GM12878 (cell line): ENCODE measurements at regions not wholly inside any gene's neighbourhood (a gene's known extent, or its start where the extent isn't known, plus 50 kb on each side); places are given as distances from the start of the nearest gene placed in this dataset.

Experiments used
- CHD4 ChIP-seq: fragments of 200-600 bp; sonication (generic); IDR thresholded peaks from 2 replicates; pipeline ENCODE4 v1.6.1; 2016; ENCODE audit warnings: mild to moderate bottlenecking
- DPF2 ChIP-seq: fragments of 450-650 bp; IDR thresholded peaks from 2 replicates; pipeline ENCODE4 v1.6.1; 2017; ENCODE audit warnings: mild to moderate bottlenecking
- GATAD2B ChIP-seq: fragments of 450-650 bp; conservative IDR thresholded peaks from 2 replicates; pipeline ENCODE4 v1.6.1; 2017; ENCODE audit warnings: low read depth, mild to moderate bottlenecking, moderate library complexity
- POLR2AphosphoS2 ChIP-seq: IDR thresholded peaks from 2 replicates; pipeline ENCODE4 v1.6.1; 2011; ENCODE audit warnings: low read depth, mild to moderate bottlenecking, low read length, improper control_type of control experiment, moderate library complexity
- RUNX3 ChIP-seq: IDR thresholded peaks from 2 replicates; pipeline ENCODE4 v1.6.1; 2012; ENCODE audit warnings: low read length, inconsistent platforms
- SIX5 ChIP-seq: IDR thresholded peaks from 2 replicates; pipeline ENCODE4 v1.6.1; 2011; ENCODE audit warnings: mild to moderate bottlenecking, low read depth, low read length, moderate library complexity; ENCODE audit not compliant: severe bottlenecking
- ZZZ3 ChIP-seq: IDR thresholded peaks from 2 replicates; pipeline ENCODE4 v1.6.1; 2011; ENCODE audit warnings: low read depth; ENCODE audit not compliant: control insufficient read depth, insufficient read length
- TF ChIP-seq, protein P1 (sequence below): fragments of 450-650 bp; IDR thresholded peaks from 2 replicates; pipeline ENCODE4 v1.6.1; 2017; ENCODE audit warnings: antibody characterized with exemption, mild to moderate bottlenecking, moderate library complexity
- TF ChIP-seq, protein P2 (sequence below): IDR thresholded peaks from 2 replicates; pipeline ENCODE4 v1.6.1; 2012; ENCODE audit warnings: improper control_type of control experiment, low read depth, low read length; ENCODE audit not compliant: insufficient replicate concordance

DNA sequence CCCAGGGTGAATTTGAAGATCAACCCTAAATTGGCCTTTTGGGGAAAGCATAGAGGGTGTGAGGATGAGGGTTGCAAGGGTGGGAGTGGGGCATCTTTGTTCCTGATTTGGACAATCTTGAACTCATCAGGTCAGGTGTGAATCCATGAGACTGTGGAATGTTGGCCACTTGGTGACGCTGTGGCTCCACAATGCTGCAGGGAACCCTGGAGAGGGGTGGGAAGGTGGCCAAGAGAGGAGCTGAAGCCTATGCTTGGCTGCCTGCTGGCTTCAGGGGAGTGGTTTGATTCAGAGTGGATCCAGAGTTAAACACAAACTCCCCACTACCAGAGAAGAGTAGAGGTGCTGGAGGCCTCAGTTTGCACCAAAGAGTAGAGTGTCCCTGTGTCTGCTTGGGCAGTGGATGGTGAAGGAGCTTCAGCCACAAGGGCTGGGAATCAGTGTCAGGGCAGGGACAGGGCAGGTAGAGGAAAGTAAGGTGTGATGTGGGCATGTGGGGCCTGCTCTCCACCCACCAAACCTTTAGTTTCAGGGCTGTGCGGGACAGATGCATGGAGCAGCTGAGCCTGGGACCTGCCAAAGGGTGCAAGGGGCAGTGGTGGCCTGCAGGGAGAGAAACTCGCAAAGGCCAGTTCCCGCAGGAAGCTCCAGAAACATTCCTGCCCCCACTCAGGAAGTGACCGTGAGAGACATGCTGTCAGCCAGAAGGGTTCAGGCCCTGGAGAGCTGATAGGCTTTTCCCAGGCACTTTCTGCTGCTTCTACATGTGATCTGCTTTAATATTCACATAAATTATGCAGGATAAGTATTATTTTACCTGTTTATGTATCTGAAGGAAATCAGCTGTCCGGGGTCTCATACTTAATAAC lies 81.0 kb upstream of the PRSS58 start (continued):
- TF ChIP-seq, protein P1, sequence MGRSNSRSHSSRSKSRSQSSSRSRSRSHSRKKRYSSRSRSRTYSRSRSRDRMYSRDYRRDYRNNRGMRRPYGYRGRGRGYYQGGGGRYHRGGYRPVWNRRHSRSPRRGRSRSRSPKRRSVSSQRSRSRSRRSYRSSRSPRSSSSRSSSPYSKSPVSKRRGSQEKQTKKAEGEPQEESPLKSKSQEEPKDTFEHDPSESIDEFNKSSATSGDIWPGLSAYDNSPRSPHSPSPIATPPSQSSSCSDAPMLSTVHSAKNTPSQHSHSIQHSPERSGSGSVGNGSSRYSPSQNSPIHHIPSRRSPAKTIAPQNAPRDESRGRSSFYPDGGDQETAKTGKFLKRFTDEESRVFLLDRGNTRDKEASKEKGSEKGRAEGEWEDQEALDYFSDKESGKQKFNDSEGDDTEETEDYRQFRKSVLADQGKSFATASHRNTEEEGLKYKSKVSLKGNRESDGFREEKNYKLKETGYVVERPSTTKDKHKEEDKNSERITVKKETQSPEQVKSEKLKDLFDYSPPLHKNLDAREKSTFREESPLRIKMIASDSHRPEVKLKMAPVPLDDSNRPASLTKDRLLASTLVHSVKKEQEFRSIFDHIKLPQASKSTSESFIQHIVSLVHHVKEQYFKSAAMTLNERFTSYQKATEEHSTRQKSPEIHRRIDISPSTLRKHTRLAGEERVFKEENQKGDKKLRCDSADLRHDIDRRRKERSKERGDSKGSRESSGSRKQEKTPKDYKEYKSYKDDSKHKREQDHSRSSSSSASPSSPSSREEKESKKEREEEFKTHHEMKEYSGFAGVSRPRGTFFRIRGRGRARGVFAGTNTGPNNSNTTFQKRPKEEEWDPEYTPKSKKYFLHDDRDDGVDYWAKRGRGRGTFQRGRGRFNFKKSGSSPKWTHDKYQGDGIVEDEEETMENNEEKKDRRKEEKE, result no peak
- TF ChIP-seq DPF2 (no peak), GATAD2B (no peak), RUNX3 (no peak), ZZZ3 (no peak), POLR2AphosphoS2 (no peak), SIX5 (no peak), CHD4 (no peak)
- TF ChIP-seq, protein P2, sequence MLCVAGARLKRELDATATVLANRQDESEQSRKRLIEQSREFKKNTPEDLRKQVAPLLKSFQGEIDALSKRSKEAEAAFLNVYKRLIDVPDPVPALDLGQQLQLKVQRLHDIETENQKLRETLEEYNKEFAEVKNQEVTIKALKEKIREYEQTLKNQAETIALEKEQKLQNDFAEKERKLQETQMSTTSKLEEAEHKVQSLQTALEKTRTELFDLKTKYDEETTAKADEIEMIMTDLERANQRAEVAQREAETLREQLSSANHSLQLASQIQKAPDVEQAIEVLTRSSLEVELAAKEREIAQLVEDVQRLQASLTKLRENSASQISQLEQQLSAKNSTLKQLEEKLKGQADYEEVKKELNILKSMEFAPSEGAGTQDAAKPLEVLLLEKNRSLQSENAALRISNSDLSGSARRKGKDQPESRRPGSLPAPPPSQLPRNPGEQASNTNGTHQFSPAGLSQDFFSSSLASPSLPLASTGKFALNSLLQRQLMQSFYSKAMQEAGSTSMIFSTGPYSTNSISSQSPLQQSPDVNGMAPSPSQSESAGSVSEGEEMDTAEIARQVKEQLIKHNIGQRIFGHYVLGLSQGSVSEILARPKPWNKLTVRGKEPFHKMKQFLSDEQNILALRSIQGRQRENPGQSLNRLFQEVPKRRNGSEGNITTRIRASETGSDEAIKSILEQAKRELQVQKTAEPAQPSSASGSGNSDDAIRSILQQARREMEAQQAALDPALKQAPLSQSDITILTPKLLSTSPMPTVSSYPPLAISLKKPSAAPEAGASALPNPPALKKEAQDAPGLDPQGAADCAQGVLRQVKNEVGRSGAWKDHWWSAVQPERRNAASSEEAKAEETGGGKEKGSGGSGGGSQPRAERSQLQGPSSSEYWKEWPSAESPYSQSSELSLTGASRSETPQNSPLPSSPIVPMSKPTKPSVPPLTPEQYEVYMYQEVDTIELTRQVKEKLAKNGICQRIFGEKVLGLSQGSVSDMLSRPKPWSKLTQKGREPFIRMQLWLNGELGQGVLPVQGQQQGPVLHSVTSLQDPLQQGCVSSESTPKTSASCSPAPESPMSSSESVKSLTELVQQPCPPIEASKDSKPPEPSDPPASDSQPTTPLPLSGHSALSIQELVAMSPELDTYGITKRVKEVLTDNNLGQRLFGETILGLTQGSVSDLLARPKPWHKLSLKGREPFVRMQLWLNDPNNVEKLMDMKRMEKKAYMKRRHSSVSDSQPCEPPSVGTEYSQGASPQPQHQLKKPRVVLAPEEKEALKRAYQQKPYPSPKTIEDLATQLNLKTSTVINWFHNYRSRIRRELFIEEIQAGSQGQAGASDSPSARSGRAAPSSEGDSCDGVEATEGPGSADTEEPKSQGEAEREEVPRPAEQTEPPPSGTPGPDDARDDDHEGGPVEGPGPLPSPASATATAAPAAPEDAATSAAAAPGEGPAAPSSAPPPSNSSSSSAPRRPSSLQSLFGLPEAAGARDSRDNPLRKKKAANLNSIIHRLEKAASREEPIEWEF, result no peak
